ENCODE measurements at regions not wholly inside any gene's neighbourhood (a gene's known extent, or its start where the extent isn't known, plus 50 kb on each side); places are given as distances from the start of the nearest gene placed in this dataset.

GRCh38 chr1:229891227-229891626 lies 175.8 kb upstream of the GALNT2 start:
- no peak for DNase-seq (ENCODE audit: low read depth)
- TF ChIP-seq CTCF (IDR thresholded peaks at IDR 0.05; ENCODE audit: low read depth, low read length, missing control alignments): no peak
- no peak overlapping the region for H3K4me3 ChIP-seq (ENCODE audit: low read depth, low read length)
- in situ Hi-C loops (cut with HindIII; ENCODE audit: low sequenced_read_pairs): no loop called here

DNA sequence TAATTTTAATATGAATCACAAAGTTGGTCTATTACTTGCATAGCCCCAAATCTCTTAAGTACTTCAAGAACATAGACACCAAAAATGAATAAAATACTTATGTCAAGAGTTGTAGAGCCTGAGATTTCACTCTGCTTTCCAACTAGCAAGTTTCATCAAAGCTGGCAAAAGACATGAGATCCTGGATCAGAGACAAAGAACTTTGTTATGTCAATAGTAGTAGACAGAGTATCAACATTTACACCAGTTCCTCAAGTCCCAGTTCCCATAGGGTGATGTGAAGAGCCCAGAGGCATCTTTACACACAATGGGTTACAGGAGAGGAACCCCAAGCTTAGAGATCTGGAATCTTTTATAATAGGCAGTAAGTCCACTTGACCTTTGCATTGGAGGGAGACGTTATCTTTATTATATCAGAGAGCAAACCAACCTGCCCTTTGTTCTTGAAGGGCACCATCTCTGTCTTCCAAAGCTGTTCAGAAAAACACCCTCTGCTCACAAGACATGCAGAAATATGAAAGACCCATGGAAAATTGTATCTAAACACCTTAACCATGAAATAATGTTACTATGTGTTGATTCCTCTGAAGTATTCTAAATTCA lies 174.4 kb upstream of the GALNT2 start:
- in situ Hi-C loops (cut with HindIII; ENCODE audit: low sequenced_read_pairs): no loop called here
- no peak overlapping the region for H3K4me3 ChIP-seq (ENCODE audit: low read depth, low read length)
- no peak for TF ChIP-seq CTCF (IDR thresholded peaks at IDR 0.05; ENCODE audit: low read depth, low read length, missing control alignments)
- DNase-seq (ENCODE audit: low read depth): no peak

DNA sequence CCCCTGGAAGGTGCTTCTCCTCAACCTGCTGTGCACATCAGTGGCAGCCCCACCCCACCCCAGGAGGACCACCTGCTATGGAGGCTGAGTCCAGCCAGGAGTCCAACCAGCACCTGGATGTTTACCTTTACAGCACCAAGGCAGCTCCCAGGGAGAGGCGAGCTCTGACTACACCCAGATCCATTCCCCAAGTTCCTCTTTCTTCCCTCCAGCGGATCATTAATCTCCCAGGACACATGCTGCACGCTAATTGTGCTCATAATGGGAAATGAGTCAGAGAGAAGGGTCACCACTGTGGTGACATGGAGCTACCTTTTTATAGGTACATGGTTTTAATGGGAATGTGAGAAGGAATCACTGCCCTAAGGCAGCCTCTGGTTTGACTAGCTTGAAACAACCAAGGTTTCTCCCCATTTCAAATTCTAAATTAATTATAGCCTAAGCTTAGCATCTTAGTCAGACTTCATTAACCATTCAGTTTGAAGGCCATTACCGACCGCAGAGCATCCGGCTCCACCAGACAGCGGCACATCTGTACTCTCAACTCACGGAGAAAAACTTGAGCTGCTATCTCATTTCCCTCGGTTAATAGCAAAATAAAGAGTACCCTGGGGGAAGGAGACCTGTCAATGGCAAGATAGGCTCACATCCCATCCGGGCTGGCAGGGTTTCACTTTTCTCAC lies 173.1 kb upstream of the GALNT2 start:
- H3K4me3 ChIP-seq (ENCODE audit: low read depth, low read length): no peak overlapping the region
- in situ Hi-C loops (cut with HindIII; ENCODE audit: low sequenced_read_pairs): no loop called here
- TF ChIP-seq CTCF (IDR thresholded peaks at IDR 0.05; ENCODE audit: low read depth, low read length, missing control alignments): no peak
- DNase-seq (ENCODE audit: low read depth): no peak

- no peak overlapping the region for H3K4me3 ChIP-seq (ENCODE audit: low read depth, low read length)
- no peak for DNase-seq (ENCODE audit: low read depth)
- TF ChIP-seq CTCF (IDR thresholded peaks at IDR 0.05; ENCODE audit: low read depth, low read length, missing control alignments): no peak
- in situ Hi-C loops (cut with HindIII; ENCODE audit: low sequenced_read_pairs): no loop called here
These were observed 172.5 kb upstream of the GALNT2 start for GRCh38 chr1:229894532-229894931.

DNA sequence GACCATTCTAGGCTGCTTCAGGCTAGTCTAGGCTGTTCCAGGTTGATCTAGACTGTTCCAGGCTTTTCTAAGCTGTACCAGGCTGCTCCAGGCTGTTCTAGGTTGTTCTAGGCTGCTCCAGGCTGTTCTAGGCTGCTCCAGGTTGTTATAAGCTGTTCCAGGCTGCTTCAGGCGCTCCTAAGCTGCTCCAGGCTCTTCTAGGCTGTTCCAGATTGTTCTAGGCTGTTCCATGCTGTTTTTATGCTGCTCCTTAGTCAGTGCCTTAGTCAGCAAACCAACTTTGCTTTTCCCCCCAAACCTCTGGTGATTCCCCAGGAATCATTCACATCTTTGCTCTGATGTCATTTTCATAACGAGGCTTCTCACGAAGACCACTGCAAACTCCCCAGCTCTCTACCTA lies 171.4 kb upstream of the GALNT2 start:
- TF ChIP-seq CTCF (IDR thresholded peaks at IDR 0.05; ENCODE audit: low read depth, low read length, missing control alignments): no peak
- H3K4me3 ChIP-seq (ENCODE audit: low read depth, low read length): no peak overlapping the region
- DNase-seq (ENCODE audit: low read depth): no peak
- in situ Hi-C loops (cut with HindIII; ENCODE audit: low sequenced_read_pairs): no loop called here

DNA sequence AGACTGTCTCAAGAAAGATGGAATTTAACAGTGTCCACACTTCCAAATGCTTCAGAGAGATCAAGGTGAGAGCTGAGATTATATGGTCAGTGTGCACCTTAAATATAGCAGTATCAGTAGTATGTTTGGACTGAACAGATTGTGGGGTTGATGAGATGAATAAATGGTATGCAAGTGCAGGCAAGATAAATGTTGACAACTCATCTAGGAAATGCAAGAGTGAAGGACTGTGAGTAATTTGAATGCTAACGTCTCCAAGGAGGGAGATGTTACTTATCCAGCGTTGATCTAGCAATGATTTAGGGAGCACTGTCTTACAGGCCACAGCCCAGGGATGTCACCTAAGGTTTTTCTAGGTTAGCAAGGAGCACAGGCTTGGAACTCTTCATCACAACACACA lies 170.7 kb upstream of the GALNT2 start:
- DNase-seq (ENCODE audit: low read depth): no peak
- in situ Hi-C loops (cut with HindIII; ENCODE audit: low sequenced_read_pairs): no loop called here
- TF ChIP-seq CTCF (IDR thresholded peaks at IDR 0.05; ENCODE audit: low read depth, low read length, missing control alignments): no peak
- H3K4me3 ChIP-seq (ENCODE audit: low read depth, low read length): no peak overlapping the region
